ENCODE measurements at regions not wholly inside any gene's neighbourhood (a gene's known extent, or its start where the extent isn't known, plus 50 kb on each side); places are given as distances from the start of the nearest gene placed in this dataset.

DNA sequence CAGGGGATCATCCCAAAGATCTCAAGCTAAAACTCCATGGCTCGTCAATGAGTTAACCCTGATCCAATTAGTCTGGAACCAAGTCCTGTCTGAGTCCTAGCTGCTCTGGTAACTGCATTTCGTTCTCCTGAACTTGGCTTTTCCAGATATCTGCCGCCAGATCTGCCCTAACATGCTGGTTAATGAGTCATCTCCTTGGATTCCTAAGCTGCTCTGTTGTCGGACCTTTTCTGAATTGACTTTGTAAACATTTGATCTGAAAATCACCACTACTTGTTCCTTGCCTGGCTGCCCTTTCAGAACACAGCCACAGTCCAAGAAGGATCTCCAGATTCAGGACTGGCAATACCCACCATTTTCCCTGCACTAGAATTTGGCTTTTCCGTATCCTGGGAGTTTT, 473.0 kb downstream of the ZSWIM6 start:
- Histone ChIP-seq H3K9me3 (ENCODE audit: low read length) (no peaks in the 10 kb centered on the region), H3K27ac (ENCODE audit: low read depth, low read length) (no peak overlapping the region), H3K36me3 (ENCODE audit: insufficient read depth, low read length) (no peaks in the 10 kb centered on the region)

DNA sequence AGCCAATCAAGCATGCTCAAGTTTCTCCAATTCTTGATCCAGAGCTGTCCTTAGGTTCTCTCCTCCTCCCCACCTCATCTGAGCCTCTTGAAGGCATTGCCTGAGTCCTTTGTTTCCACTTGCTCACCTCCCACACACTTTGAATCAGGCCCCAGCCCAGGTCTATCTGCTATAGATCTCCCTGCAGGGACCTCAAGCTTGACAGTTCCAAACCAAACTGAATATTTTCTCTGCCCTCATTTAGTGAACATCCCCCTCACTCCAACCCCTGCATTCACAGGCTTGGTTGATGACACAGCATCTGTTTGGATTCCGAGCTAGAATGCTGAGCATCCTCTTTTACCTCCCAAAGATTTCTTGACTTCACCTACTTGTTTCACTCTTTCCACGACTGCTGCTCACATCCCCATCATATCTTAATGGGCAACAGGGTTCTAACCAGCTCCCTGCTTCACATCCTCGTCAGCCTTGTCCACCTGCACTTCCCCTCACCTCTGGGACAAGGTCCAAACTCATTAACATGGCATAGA, 474.5 kb downstream of the ZSWIM6 start:
- no peaks in the 10 kb centered on the region for H3K9me3 ChIP-seq (ENCODE audit: low read length)
- H3K4me3 ChIP-seq (ENCODE audit: low read depth in 1 of 2, low read length in 2 of 2) = no peak overlapping the region
- no peaks in the 10 kb centered on the region for H3K27me3 ChIP-seq (ENCODE audit: control insufficient read depth in 1 of 2, insufficient read depth in 2 of 2, low read length in 2 of 2)
- H3K4me1 ChIP-seq (ENCODE audit: insufficient read depth, low read length) = no peaks in the 10 kb centered on the region
- no peak overlapping the region for H3K27ac ChIP-seq (ENCODE audit: low read depth, low read length)
- no peak overlapping the region for H3K9ac ChIP-seq (ENCODE audit: low read length)
- H3K36me3 ChIP-seq (ENCODE audit: insufficient read depth, low read length) = no peaks in the 10 kb centered on the region

More for the DNA sequence above, 473.0 kb downstream of the ZSWIM6 start:
- no peak overlapping the region for H3K9ac ChIP-seq (ENCODE audit: low read length)
- no peak overlapping the region for H3K4me3 ChIP-seq (ENCODE audit: low read depth in 1 of 2, low read length in 2 of 2)
- no peaks in the 10 kb centered on the region for H3K27me3 ChIP-seq (ENCODE audit: control insufficient read depth in 1 of 2, insufficient read depth in 2 of 2, low read length in 2 of 2)
- H3K4me1 ChIP-seq (ENCODE audit: insufficient read depth, low read length) = no peaks in the 10 kb centered on the region

DNA sequence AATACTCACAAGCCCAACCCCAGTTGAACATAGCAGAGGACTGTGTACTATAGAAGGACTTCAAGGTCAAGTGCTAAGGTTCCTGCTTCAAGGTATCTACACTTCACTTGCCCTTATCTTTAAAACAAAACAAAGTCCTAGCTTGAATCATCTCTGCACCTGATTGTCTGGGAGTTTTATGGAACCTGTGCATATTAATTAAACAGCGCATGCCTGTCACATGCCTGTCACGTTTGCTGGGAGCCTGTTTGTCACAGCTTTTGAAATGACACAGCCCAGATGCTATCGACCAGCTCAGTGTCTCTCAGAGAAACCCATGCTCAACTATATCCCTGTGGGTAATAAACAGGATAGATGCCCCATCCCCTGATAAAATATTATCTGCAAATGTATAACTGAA, 476.0 kb downstream of the ZSWIM6 start:
- Histone ChIP-seq H3K4me3 (ENCODE audit: low read depth in 1 of 2, low read length in 2 of 2) (no peak overlapping the region), H3K36me3 (ENCODE audit: insufficient read depth, low read length) (no peaks in the 10 kb centered on the region), H3K27ac (ENCODE audit: low read depth, low read length) (no peak overlapping the region), H3K27me3 (ENCODE audit: control insufficient read depth in 1 of 2, insufficient read depth in 2 of 2, low read length in 2 of 2) (no peaks in the 10 kb centered on the region), H3K4me1 (ENCODE audit: insufficient read depth, low read length) (no peaks in the 10 kb centered on the region), H3K9me3 (ENCODE audit: low read length) (no peaks in the 10 kb centered on the region), H3K9ac (ENCODE audit: low read length) (no peak overlapping the region)

DNA sequence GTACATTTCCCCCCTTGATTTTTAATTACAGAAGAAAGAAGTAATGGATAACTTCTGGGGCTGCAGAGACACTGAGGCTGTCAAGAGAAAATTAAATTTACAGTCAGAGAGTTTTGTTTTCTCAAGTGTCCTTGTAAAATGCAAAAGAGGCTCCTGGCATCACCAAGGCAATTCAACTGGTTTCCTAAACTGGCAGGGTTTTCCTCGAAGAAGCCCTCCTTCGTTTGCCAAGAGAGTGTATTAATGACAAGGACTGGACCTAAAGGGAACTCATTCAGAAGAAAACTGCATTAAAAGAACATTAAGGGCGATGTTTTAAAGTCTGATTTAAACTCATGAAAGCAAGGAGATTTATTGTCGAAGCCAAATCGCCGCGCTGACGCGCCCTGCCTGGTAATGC, 476.9 kb downstream of the ZSWIM6 start:
- no peaks in the 10 kb centered on the region for H3K4me1 ChIP-seq (ENCODE audit: insufficient read depth, low read length)
- H3K27ac ChIP-seq (ENCODE audit: low read depth, low read length) = no peak overlapping the region
- no peak overlapping the region for H3K9ac ChIP-seq (ENCODE audit: low read length)
- no peaks in the 10 kb centered on the region for H3K9me3 ChIP-seq (ENCODE audit: low read length)
- no peak overlapping the region for H3K4me3 ChIP-seq (ENCODE audit: low read depth in 1 of 2, low read length in 2 of 2)
- no peaks in the 10 kb centered on the region for H3K27me3 ChIP-seq (ENCODE audit: control insufficient read depth in 1 of 2, insufficient read depth in 2 of 2, low read length in 2 of 2)
- no peaks in the 10 kb centered on the region for H3K36me3 ChIP-seq (ENCODE audit: insufficient read depth, low read length)

DNA sequence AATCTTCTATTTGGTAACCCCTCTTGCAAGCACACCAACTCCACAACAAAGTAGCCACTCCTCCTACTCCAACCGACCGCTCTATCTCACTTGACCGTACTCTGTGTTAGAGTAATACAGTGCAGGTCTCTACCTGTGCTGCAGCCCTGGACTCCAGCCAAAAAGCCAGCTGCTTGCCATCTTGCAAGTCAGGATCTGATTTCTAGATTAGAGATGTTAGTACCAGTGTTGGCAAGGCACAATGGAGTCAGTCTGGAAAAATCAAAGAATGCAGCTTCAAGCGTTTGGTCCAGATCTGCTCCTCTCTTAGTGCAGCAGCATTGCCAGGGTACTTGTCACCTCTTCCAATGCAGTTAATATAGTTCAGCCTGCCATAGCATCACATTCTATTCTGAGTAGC, 477.6 kb downstream of the ZSWIM6 start:
- Histone ChIP-seq H3K36me3 (ENCODE audit: insufficient read depth, low read length) (no peaks in the 10 kb centered on the region), H3K9me3 (ENCODE audit: low read length) (no peaks in the 10 kb centered on the region), H3K9ac (ENCODE audit: low read length) (no peak overlapping the region), H3K27ac (ENCODE audit: low read depth, low read length) (no peak overlapping the region), H3K4me1 (ENCODE audit: insufficient read depth, low read length) (no peaks in the 10 kb centered on the region), H3K27me3 (ENCODE audit: control insufficient read depth in 1 of 2, insufficient read depth in 2 of 2, low read length in 2 of 2) (no peaks in the 10 kb centered on the region), H3K4me3 (ENCODE audit: low read depth in 1 of 2, low read length in 2 of 2) (no peak overlapping the region)

DNA sequence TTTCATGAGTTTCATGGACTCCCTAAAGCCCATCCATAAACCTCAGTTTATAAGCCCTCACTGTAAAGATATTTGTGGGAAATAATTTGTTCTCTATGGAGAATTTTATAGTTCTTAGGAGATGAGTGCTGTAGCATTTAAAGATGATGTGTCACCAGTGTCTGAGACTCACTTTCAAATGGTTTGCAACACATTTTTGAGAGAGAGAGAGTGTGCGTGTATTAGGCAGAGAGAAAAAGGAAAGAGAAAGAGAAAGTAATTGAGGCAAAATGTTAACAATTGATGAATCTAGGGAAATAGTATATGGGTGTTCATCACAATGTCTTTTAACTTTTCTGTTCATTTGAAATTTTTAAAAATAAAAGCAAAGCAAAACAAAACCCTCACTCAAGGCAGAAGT, 479.0 kb downstream of the ZSWIM6 start:
- no peak overlapping the region for H3K4me3 ChIP-seq (ENCODE audit: low read depth in 1 of 2, low read length in 2 of 2)
- no peak overlapping the region for H3K27ac ChIP-seq (ENCODE audit: low read depth, low read length)
- no peaks in the 10 kb centered on the region for H3K9me3 ChIP-seq (ENCODE audit: low read length)
- no peak overlapping the region for H3K9ac ChIP-seq (ENCODE audit: low read length)
- H3K36me3 ChIP-seq (ENCODE audit: insufficient read depth, low read length) = no peaks in the 10 kb centered on the region
- no peaks in the 10 kb centered on the region for H3K27me3 ChIP-seq (ENCODE audit: control insufficient read depth in 1 of 2, insufficient read depth in 2 of 2, low read length in 2 of 2)
- no peaks in the 10 kb centered on the region for H3K4me1 ChIP-seq (ENCODE audit: insufficient read depth, low read length)

DNA sequence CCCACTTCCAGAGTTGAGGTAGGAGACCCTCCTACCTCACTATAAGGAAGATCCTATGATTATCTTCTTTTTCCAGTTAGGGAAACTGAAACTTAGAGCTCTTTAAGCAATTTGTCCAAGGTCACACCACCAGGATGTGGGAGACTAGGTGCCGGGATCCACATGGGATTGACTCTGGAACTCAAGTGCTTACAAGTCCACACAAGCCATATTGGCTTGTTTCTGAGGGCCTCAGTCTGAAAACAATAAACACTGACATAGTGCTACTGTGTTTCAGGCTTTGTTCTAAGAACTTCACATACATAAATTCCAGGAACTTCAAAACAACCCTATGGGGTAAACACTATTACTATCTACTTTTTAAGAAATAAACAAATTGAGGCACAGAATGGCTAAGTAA, 481.3 kb downstream of the ZSWIM6 start:
- H3K9me3 ChIP-seq (ENCODE audit: low read length) = no peaks in the 10 kb centered on the region
- no peaks in the 10 kb centered on the region for H3K27me3 ChIP-seq (ENCODE audit: control insufficient read depth in 1 of 2, insufficient read depth in 2 of 2, low read length in 2 of 2)
- no peak overlapping the region for H3K4me3 ChIP-seq (ENCODE audit: low read depth in 1 of 2, low read length in 2 of 2)
- H3K36me3 ChIP-seq (ENCODE audit: insufficient read depth, low read length) = no peaks in the 10 kb centered on the region
- no peak overlapping the region for H3K9ac ChIP-seq (ENCODE audit: low read length)
- no peaks in the 10 kb centered on the region for H3K4me1 ChIP-seq (ENCODE audit: insufficient read depth, low read length)
- H3K27ac ChIP-seq (ENCODE audit: low read depth, low read length) = no peak overlapping the region

DNA sequence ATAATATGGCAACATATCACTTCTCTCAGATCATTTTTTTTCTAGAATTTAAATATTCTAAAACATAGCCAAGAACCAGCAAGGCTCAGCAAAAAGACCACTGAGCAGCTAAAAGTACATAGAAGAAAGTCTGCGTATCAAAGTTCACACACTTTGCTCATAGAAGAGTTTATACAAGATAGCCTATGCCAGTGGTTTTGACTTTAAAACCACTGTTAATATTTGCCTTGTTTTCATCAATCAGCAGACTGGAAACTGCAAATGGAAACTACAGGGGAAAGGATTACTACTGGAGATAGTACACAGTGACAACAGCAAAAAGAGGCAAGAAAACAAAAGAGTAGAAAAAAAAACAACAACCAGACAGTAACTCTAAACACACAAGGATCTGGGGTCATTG, 483.3 kb downstream of the ZSWIM6 start:
- Histone ChIP-seq H3K36me3 (ENCODE audit: insufficient read depth, low read length) (no peaks in the 10 kb centered on the region), H3K4me3 (ENCODE audit: low read depth in 1 of 2, low read length in 2 of 2) (no peak overlapping the region), H3K27me3 (ENCODE audit: control insufficient read depth in 1 of 2, insufficient read depth in 2 of 2, low read length in 2 of 2) (no peaks in the 10 kb centered on the region), H3K4me1 (ENCODE audit: insufficient read depth, low read length) (no peaks in the 10 kb centered on the region), H3K9ac (ENCODE audit: low read length) (no peak overlapping the region), H3K27ac (ENCODE audit: low read depth, low read length) (no peak overlapping the region), H3K9me3 (ENCODE audit: low read length) (no peaks in the 10 kb centered on the region)

DNA sequence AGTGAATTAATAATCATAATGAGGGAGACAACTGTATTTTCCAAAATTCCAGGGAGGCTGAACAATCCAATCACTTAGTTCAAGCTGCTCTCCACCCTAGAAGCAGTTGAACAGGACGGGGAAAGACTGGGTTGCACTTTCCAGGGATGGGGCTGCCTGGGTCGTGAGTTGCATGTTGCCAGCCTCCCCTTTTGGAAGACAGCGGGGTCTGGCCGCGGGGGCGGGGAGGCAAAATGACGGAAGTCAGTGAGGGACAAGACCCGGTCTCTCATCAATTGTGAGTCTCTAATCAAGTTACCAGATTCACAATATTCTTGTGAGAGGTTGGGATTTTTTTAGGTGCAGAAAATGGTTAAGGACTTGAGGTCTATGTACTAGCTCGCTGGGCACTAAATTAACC, 484.1 kb downstream of the ZSWIM6 start:
- no peaks in the 10 kb centered on the region for H3K36me3 ChIP-seq (ENCODE audit: insufficient read depth, low read length)
- no peaks in the 10 kb centered on the region for H3K4me1 ChIP-seq (ENCODE audit: insufficient read depth, low read length)
- H3K9me3 ChIP-seq (ENCODE audit: low read length) = no peaks in the 10 kb centered on the region
- H3K9ac ChIP-seq (ENCODE audit: low read length) = no peak overlapping the region
- no peak overlapping the region for H3K4me3 ChIP-seq (ENCODE audit: low read depth in 1 of 2, low read length in 2 of 2)
- H3K27me3 ChIP-seq (ENCODE audit: control insufficient read depth in 1 of 2, insufficient read depth in 2 of 2, low read length in 2 of 2) = no peaks in the 10 kb centered on the region
- no peak overlapping the region for H3K27ac ChIP-seq (ENCODE audit: low read depth, low read length)

DNA sequence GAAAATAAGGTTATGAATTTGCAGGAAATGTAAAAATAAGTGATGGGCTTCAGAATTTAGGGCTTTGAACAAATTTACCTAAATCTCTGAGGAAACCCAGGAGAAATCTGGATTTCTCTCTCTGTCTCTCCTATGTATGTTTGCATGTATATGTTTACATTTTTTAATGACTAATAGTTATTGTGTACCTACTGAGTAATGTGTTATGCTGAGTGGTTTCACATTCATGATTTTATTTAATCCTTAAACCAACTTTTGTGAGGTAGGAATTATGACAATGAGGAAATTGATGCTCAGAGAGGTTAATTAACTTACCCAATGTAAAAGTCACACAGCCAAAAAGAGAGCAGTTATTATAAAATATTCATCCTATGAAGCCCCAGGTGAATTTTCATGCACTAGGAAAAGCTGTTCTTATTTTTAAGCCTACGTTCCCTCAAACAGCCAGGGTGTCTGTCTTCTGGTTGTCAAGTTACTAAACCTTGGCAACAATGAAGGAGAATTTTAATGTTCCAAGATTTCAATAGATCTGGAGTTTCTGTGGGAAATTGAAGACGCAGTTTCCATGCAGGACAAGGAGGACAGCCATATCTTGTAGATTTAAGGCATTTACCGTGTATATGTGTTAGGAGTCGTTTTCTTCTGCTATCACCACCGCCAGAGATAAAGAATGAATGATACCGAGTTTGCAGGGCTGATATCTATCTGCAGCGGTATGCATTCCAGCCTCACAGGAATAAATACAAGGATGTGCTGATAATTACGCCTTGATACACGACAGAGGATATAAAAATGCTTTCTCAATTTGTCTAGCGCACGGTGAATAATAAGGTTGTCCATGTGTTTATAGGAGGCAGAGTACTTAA, 484.8 kb downstream of the ZSWIM6 start:
- H3K9ac ChIP-seq (ENCODE audit: low read length) = no peak overlapping the region
- no peaks in the 10 kb centered on the region for H3K27me3 ChIP-seq (ENCODE audit: control insufficient read depth in 1 of 2, insufficient read depth in 2 of 2, low read length in 2 of 2)
- H3K9me3 ChIP-seq (ENCODE audit: low read length) = no peaks in the 10 kb centered on the region
- no peak overlapping the region for H3K27ac ChIP-seq (ENCODE audit: low read depth, low read length)
- H3K4me3 ChIP-seq (ENCODE audit: low read depth in 1 of 2, low read length in 2 of 2) = no peak overlapping the region
- H3K4me1 ChIP-seq (ENCODE audit: insufficient read depth, low read length) = no peaks in the 10 kb centered on the region
- no peaks in the 10 kb centered on the region for H3K36me3 ChIP-seq (ENCODE audit: insufficient read depth, low read length)

DNA sequence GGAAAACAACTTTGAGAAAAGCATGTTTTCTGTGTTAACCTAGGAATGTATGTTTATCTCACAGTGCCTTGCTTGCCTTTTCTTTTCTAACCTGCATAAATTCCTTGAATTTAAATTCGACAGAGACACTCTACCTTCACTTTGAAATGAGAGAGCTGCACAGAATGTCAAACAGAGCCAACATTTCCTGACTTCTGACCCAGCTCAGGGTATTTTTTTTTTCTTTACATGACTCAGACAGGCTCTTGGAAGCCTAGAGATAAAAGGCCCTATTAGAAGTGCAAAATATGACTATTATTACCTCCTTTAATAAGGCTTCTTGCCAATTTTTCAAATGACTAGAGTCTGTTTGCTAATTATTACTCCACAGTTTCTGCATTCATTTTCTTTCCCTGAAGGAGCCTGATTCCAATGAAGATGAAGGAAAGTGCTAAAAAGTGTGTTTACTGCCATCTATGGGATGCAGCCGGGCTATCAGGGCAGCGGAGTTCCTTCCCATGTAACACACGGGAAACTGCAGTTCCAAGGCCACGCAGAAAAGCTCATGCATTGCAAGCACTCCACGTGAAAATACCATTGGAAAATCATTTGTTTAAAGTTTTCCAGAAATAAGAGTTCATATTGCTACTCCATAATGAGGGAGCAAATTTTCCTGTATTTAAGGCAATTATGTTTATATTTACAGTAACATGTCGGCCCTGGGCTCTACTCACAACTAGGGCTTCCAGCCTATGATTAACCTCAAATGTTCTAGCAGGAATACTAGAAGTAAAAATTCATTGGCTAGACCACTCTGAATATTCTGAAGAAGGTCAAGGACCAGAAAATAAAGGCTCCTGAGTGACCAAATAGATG, 485.6 kb downstream of the ZSWIM6 start:
- no peak overlapping the region for H3K27ac ChIP-seq (ENCODE audit: low read depth, low read length)
- H3K4me3 ChIP-seq (ENCODE audit: low read depth in 1 of 2, low read length in 2 of 2) = no peak overlapping the region

More for the DNA sequence above, 485.6 kb downstream of the ZSWIM6 start:
- Histone ChIP-seq H3K9ac (ENCODE audit: low read length) (no peak overlapping the region), H3K27me3 (ENCODE audit: control insufficient read depth in 1 of 2, insufficient read depth in 2 of 2, low read length in 2 of 2) (no peaks in the 10 kb centered on the region), H3K4me1 (ENCODE audit: insufficient read depth, low read length) (no peaks in the 10 kb centered on the region), H3K9me3 (ENCODE audit: low read length) (no peaks in the 10 kb centered on the region), H3K36me3 (ENCODE audit: insufficient read depth, low read length) (no peaks in the 10 kb centered on the region)

Data from muscle layer of colon (tissue), 2 donors.